ENCODE measurements at regions not wholly inside any gene's neighbourhood (a gene's known extent, or its start where the extent isn't known, plus 50 kb on each side); places are given as distances from the start of the nearest gene placed in this dataset.

DNA sequence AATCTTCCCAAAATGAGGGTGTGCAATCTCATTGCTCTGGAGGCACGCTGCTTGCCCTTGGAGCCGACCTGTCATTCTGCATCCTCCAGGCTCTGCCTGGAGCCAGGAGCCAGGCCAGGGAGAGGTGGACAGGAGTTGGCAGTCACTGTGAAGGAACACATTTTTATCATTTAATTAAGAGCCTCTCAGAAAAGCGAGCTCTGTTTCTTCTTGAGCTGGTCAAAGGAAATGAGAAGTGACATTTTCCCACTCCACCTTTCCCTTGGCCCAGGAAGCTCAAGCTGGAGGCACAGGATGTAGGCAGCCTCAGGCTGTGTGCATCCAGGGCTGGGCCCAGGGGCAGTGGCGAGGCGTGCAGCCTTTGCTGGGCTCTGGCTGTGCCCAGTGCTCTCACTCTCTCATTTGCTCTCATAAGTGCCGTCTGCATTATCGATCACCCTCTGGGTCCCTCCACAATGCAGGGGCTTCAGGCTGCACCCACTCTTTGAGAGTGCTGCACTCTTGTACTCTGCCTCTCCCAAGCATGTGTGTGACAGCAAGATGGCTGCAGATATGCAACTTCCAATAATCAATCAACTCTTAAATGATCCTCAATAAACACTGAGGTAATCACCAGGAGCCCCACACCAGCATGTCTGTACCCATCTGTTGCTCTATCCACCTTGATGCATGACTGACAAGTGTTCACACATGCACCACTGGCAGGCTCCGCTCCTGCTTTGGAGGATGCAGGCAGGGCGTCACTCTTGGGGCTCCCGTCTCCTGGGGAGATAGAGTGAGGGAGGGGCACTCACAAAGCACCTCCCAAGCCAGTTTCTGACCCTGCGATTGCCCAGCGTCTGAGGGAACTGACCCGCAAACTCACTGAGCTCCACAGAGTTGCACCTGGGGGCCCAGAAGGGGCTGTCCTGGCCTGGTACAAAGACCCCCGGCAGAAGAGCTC lies 171.4 kb downstream of the ZNF248 start:
- no peak for ATAC-seq

DNA sequence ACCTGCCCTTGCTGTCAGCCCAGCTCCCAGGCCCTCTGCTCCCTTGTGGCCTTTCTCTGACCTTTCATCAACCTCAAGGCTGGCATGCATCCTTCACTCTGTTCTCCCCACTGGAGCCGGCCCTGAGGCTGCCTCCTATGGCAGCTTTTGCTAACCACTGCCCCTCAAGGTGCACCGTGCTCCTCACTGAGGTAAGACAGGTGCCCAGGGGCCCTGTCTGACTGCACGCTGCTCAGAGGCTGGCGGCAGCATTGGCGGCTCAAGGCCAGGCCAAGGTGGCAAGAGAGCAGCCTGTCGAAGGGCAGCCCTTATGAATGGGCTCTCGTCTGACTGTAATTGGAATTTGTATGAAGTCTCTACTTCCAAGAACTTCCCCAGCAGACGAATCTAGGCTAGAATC lies 172.6 kb downstream of the ZNF248 start:
- no peak for ATAC-seq

DNA sequence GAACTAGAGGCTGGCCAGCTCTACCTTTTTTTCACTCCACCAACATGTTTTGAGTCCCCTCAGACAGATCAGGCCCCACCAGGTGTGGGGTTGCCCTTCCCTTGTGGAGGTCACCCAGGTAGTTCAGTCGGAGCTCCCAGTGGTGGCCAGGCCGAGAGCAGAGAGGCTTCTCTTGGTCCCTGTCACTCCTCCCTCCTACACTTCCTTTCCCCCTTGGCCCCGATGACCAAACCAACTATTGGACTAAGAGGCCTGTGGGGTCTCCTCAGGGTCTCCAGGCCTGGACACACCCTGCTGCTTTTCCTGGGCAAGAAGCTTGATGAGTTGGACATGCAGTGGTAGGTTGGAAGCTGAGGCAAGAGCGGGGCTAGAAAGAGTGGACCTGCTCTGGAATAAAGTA lies 174.8 kb downstream of the ZNF248 start:
- ATAC-seq: no peak

DNA sequence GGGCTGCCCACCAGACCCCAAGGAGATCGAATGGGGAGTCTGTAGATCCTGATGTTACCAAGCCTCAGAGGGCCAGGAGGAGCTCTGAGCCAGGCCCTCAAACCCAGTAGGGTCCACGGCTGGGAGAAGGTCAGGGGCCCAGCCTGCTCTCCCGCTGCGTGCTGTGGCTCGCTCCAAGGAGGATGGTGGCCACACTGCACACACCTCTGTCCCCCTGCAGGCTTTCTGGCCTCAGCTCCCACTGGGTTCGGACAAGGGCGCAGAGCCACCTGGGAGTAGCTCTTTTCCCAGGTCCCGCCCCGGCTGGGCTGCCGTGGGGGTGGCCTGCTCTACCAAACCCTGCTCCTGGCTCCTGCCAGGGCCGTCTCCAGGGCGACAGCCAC lies 175.8 kb downstream of the ZNF248 start:
- ATAC-seq: no peak

DNA sequence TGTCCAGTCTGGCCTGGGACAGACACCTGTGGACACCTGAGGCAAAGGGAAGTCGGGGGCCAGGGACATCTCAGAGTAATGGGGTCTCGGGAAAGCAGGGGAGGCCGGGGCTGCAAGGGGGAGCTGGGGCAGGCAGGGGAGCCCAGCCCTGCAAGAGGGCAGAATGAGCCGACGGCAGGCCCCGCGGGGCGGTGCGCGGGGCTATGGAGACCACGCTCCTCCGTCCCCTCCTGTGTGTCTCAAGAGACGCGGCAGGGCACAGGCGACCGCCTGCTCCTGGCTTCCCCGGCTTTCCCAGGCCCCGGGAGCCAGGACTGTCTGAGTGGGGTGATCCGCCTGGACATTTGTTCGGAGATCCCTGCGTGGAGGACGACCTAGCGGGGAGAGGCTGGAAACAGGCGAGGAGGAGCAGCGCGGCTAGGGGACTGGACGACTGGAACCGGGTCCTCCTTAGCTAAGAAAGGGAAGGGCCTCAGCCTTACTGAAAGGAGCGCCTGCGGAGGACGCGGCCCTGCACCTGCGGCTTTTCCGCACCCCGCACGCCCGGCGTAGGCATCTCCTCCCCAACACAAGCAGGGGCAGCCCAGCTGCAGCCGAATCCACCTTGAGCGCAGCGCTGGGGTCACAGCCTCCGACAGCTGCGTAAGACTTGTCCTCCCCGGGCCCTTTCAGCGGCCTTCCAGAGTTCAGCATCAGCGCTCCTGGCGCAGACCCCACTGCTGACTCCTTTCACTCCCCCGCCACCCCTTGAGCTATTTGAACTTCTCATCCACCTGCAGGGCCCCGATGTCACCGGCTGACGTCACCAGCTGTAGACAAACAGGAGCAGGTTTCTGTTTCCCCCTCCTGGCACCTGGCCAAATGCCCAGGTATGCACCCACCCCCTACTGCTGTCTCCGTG lies 176.4 kb downstream of the ZNF248 start:
- ATAC-seq: no peak

DNA sequence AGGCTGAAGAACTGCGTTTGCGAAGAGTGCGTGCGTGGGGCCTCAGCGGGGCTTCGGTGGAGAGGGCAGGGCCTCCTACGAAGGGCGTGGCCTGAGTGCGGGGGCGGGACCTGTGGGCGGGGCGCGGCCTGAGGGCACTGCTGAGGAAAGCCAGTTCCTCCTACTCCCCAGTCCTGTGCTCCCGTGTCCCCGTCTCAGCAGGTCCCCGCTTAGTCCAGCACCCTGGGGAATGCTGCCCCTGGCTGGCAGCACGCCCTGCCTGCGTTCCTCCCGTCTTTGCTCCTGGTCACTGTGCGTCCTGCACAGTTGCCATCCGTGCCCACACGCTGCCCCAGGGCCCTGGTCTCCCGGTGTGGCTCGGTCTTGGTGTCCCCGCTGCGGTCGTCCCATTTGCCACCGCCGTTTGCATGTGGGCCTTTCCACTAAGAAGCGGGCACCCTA lies 177.1 kb downstream of the ZNF248 start:
- ATAC-seq: no peak

DNA sequence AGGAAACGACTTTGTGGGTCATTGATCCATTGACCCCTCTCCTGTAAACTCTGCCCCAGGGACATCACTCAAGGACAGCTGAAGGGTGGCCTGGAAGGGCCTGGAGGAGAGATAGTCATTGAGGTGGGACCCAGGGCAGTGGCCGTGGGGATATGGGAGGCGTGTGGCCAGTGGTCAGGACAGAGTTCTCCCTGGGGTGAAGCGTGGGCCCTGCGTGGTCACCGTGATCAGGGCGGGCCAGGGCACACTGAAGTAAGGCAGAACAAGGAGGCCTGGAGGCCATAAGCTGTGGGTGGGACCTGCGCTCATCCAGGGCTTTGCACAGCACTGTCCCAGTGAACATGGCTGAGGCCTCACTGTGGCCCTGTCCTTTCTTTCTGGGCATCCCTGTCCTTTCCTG lies 177.9 kb downstream of the ZNF248 start:
- no peak for ATAC-seq

DNA sequence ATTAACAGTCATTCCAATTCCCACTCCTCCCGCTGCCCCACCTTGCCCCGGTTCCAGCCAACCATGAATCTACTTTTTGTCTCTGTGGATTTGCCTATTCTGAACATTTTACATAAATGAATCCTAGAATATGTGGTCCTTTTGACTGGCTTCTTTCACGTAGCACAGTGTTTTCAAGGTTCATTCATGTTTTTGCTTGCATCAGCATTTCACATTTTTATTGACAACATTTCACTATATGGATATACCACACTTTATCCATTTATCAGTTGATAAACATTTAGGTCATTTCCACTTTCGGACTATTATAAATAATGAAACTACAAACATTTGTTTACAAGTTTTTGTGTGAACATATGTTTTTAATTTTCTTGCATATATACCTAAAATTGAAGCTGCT lies 182.0 kb downstream of the ZNF248 start:
- ATAC-seq: no peak

DNA sequence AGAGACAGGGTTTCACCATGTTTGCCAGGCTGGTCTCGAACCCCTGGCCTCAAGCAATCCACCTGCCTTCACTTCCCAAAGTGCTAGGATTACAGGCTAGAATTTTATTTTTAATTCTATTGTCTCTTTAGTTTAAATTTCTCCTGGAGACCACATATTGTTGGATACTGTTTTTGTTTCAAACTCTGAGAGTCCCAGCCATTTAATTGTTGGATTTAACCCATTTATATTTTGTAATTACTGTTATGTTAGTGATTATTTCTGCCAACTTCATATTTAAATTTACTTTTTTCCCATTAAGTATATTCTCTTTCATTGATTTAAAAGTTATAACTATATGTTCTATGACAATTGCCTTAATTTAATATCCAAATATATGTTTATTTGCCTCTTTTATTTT lies 185.6 kb downstream of the ZNF248 start:
- ATAC-seq: no peak

DNA sequence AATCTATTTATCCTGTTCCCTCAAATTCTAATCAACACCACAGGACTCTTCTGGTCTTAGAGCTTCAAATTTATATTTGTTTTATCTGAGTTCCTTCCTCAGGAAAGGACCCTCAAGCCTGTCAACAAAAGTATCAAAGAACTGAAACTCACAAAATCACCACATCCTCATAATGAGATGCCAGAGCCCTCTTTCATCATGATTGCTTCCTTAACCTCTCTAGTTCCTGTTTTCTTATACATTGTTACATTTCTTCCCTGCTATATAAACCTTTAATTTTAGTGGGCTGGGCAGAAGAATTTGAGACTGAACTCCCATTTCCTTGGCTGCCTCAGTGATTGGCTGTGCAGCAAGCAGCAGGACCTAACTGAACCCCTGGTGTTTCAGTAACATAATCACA lies 189.7 kb downstream of the ZNF248 start:
- no peak for ATAC-seq

DNA sequence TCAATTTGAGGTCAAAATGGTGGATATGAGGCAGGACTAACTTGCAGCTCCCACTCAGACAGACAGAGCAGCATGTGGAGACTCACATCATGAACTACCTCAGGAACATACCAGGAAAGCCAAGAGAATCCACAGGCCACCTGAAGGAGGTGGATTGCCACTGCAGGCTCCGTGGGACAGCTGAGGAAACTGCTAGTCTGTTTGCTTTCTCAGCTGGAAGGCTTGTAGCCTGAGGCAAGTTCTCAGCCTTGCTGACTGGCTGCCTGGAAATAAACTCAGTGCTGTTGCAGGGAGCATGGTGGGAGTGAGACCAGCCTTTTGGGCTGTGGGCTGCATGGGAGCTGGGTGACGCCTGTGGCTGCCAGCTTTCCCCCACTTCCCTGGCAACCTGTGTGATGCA lies 202.9 kb downstream of the ZNF248 start:
- ATAC-seq: no peak

DNA sequence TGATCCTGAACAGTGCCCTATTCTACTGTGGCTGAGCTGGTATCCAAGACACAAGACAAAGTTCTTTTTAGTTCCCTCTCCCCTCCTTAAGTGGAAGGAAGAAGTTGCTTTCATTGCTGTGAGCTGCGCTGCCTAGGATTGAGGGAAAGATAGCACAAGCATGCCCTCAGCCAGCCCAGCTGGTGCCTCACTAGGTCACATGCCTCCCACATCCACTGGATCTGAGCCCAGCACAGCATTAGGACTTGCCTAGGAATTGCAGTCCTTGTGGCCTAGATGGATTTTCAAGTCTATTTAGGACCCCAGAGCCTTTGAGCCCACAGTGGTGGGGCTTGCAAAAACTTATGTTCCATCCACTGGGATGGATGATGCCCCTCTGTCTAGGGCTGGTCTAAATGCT lies 214.2 kb downstream of the ZNF248 start:
- no peak for ATAC-seq

DNA sequence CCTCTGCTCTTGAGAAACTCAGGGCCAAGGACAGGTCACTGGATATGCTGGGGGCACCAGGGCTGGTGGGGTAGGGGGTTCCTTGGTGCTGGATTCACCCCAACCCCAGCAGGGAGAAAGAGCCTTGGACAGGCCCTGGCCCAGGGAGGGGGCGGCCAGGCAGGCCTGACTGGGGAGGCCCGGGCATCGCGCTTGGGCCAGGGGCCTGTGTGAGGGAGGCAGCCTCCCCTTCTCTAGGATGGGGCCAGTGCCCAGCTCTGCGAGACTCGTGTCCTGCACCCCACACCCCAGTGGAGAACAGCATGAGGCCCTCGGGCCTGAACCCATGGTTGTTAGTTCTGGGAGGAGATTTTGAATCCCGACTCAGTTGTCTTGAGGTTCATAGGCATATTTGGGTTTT lies 217.1 kb downstream of the ZNF248 start:
- ATAC-seq: no peak

DNA sequence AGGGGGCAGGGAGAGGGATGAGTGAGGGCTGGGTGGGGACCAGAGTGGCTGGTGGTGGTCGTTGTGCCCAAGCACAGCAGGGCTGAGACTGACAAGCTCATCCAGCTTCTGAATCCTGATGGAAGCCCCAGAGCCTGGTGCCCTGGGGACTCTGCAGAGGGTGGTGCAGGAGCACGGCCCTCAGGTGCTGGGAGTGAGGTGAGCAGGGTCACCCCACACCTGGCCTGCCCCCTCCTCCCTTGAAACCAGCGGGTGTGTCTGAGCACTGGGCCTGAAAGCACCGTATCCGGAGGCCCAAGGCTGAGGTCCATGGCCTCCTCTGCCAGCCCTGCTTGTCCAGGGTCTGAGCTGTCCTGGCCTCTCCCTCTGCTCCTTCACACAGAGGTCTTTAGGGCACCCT lies 218.2 kb downstream of the ZNF248 start:
- ATAC-seq: no peak

DNA sequence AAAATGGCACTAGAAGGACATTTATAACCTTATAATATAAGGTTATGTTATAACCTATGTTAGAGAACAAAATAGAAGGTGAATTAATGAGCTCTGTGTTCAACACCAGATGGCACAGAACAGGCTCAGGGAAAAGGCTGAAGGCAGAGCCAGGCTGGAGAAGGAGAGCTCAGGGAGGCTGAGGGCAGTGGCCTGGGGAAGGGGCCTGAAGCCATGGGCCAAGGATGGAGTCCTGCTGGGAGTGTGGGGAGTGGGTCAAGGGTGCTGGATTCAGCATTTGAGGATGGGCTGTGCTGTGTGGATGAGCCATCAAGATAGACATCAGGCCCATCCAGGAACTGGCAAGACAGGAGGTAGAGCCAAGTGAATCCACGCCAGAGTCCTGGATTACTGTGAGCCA lies 218.8 kb downstream of the ZNF248 start:
- no peak for ATAC-seq

DNA sequence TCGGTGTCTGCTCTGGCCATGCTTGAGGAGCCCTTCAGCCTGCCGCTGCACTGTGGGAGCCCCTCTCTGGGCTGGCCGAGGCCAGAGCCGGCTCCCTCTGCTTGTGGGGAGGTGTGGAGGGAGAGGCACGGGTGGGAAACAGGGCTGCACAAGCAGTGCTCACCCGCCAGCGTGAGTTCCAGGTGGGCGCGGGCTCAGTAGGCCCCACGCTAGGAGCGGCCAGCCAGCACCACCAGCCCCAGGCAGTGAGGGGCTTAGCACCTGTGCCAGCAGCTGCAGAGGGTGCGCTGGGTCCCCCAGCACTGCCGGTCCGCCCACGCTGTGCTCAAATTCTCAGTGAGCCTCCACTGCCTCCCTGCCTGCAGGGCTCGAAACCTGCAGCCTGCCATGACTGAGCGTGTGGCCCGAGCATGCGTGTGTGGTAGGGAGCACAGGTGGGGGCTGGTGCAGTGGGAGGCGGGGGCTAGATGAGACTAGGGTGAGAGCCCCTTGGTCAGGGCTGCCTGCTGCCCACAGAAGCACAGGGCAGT lies 223.0 kb downstream of the ZNF248 start:
- ATAC-seq: no peak

DNA sequence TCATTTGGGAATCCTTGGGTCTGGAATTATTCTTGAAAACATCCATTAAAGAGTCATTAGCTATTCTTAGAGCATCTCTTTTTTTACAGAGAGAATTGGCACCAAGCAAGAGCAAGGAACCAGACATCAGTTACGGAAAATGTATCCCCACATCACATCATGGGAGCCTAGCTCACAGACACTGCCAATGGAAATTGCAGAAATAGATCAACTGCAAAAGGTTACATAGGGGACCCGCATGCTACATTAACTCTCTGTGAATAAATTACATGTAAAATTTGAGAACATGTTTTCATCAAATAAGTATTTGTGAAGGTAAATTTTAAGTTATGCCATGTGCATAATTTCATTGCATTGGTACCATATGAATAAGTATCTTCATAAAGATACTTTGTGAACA lies 224.8 kb downstream of the ZNF248 start:
- ATAC-seq: no peak

DNA sequence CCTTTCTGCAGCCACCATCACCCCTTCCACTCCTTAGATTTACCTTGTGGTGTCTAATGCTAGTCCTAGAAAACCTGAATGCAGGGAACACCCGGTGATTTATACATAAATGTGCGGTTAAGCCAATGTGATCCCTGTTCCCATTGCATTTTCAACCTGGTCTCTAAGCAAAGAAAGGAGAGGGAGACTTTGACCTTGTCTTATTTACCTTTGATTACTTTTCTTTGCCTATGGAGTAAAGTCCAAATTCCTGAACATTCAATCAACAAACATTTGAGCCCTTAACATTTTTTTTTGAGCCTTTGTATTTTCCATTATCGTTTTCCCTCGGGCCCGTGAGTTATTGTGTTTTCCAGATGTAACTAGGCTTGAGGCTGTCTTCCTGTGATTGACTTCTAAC lies 233.9 kb downstream of the ZNF248 start:
- ATAC-seq: no peak

DNA sequence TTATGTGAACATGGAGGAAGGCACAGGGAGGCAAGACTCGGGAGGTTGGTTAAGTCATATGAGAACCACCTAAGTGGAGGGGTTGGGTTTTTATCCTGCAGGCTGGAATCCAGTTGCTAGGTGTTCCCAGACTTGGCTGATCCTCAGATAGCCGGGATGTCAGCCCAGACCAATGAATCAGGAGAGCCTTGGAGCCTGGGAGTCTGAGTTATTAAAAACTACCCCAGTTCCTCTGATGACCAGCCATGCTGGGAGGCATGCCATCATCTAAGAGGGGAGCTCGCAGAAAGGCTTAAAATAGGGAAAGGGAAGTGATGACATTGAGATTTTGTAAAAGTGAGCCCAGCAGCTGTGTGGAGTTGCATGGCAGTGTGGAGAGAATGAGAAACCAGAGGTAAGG lies 238.1 kb downstream of the ZNF248 start:
- ATAC-seq: no peak

DNA sequence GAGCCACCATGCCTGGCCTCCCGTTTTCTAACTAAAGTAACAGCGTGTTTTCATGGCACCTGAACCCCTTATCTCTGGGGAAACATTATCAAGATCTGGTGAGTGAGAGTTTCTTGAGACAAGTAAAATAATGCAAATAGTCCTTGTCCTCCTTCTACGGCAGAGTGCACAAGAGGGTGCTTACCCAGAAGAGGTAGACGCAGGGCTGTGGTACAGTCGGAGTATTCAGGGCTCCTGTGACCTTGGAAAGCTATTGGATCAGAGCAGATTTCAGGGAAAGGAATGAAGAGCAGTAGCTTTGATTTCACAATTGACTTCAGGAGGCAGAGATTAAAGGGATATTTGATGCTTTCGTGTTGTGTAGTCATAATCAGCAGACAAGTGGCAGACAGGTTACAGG lies 269.1 kb downstream of the ZNF248 start:
- ATAC-seq: no peak

DNA sequence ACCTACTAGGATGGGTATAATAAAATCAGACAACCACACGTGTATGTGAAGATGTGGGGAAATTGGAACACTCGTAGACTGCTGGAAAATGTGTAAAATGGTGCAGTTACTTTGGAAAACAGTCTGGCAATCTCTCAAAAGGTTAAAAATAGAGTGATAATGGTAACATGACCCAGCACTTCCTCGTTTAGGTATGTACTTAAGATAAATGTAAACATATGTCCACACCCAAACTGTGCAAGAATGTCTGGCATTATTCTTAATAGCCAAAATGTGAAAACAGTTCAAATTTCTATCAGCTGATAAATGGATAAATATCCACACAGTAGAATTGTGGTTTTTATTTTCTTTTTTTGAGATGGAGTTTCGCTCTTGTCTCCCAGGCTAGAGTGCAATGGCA lies 272.8 kb downstream of the ZNF248 start:
- no peak for ATAC-seq

DNA sequence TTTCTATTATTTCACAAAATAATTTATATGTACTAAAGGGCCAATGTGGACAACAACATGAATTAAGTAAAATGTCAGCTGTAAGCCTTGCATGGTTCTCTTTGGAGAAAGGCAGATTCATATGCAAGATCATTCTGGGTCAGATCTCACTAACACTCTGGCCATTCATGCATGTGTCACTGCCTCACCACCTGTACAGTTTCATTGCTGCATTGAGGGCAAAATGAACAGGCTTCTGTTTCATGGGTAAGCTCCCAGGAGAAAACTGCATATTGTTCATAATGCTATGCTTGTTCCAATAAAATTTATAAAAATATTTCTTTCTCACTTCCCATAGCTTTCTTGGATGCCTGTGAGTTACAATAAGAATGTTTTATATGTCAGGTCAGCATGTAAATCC lies 275.2 kb downstream of the ZNF248 start:
- no peak for ATAC-seq

DNA sequence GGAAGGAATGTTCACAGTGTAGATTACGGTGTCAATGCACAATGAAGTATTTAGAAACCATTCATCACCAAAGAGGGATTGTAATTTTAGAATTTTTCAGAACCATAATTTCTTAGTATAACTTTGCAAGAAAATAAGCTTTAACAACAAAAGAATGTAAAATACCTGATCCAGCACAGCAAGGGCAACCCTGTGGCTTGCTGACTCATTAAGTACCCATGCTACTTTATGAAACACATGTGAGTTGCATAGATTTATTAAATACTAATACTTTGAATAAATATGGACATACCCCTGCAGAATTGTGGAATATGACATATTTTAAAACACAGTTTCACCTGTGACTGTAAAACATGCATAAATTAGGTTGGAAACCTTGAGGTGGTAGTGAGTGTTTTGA lies 281.3 kb downstream of the ZNF248 start:
- no peak for ATAC-seq

DNA sequence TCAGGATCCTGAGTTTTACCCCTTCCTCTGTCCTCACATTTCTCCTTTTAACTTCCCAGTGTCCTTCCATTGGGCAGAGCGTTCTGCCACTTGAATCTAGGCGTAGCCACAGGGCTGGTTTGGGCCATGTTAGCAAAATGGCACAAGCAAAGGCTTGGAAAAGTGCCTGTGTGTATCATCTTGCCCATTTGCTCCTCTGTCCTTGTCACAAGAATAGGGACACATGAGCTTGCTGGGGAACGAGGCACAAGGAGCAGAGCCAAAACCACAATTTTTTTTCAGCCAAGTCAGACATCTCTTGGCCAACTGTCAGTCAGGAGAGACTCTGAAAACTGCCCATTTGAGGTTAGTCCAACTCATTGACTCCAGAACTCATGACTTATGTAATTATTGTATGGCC lies 285.2 kb downstream of the ZNF248 start:
- no peak for ATAC-seq
